ENCODE measurements at regions not wholly inside any gene's neighbourhood (a gene's known extent, or its start where the extent isn't known, plus 50 kb on each side); places are given as distances from the start of the nearest gene placed in this dataset.

GRCh38 chr11:86150847-86151173 is 81.9 kb upstream of the PICALM start:
- TF ChIP-seq YY1 (IDR thresholded peaks at IDR 0.05) (no peak), CTCF (IDR thresholded peaks at IDR 0.05; ENCODE audit: low read depth, low read length, missing input control) (no peak), NR2F2 (IDR thresholded peaks at IDR 0.05) (no peak), HNF4A (conservative IDR thresholded peaks at IDR 0.05) (no peak), SP1 (IDR thresholded peaks at IDR 0.05) (no peak)
